Activated CD8-positive, alpha-beta memory T cell treated with anti-CD3 and anti-CD28 coated beads for 1 hour (primary cell): ENCODE measurements at regions not wholly inside any gene's neighbourhood (a gene's known extent, or its start where the extent isn't known, plus 50 kb on each side); places are given as distances from the start of the nearest gene placed in this dataset.
"Not testable (repeated sequence)": the region's sequence is repeated elsewhere in the genome, so short reads cannot be mapped to it uniquely, and the experiment has no call there.

Experiments used
- DNase-seq, 2 donors: peaks; one replicate each; pipeline ENCODE4 v3.0.0-alpha.2; 2020; ENCODE audit warnings: low read depth in 1 of 2; ENCODE audit errors: extremely low read depth in 1 of 2

- DNase-seq: peak in 1 of 2 donors; percentile 2
Measured at GRCh38 chrX:155819966-155820491, 61.1 kb upstream of the VAMP7 start.

- no peak for DNase-seq
Measured at GRCh38 chrX:155819525-155819924, 61.6 kb upstream of the VAMP7 start.

- DNase-seq: not testable (repeated sequence)
Measured at GRCh38 chrX:155814391-155814790, 66.8 kb upstream of the VAMP7 start.

- DNase-seq: no peak
Measured at GRCh38 chrX:155779831-155780230, 101.3 kb upstream of the VAMP7 start.

GRCh38 chrX:155778844-155779553 is 102.1 kb upstream of the VAMP7 start:
- DNase-seq: no peak

- DNase-seq: no peak
Measured at GRCh38 chrX:155774387-155774786, 106.8 kb upstream of the VAMP7 start.

GRCh38 chrX:155767876-155768769 is 113.0 kb upstream of the VAMP7 start:
- DNase-seq: no peak

- DNase-seq: no peak
Measured at GRCh38 chrX:155767051-155767875, 113.9 kb upstream of the VAMP7 start.

- DNase-seq: no peak
Measured at GRCh38 chrX:155766321-155766720, 114.8 kb upstream of the VAMP7 start.

- DNase-seq: no peak
Measured at GRCh38 chrX:155761185-155761584, 120.0 kb upstream of the VAMP7 start.

GRCh38 chrX:155757046-155757759 is 123.9 kb upstream of the VAMP7 start:
- DNase-seq: no peak

- no peak for DNase-seq
Measured at GRCh38 chrX:155755706-155756337, 125.3 kb upstream of the VAMP7 start.

GRCh38 chrX:155751131-155751530 is 130.0 kb upstream of the VAMP7 start:
- DNase-seq: no peak

- DNase-seq: no peak
Measured at GRCh38 chrX:155747520-155747919, 133.6 kb upstream of the VAMP7 start.

GRCh38 chrX:155745792-155746191 is 133.0 kb upstream of the TMLHE start:
- no peak for DNase-seq

GRCh38 chrX:155744534-155744933 is 131.8 kb upstream of the TMLHE start:
- no peak for DNase-seq

- DNase-seq: not testable (repeated sequence)
Measured at GRCh38 chrX:155728335-155728734, 115.6 kb upstream of the TMLHE start.

GRCh38 chrX:155718972-155719586 is 106.3 kb upstream of the TMLHE start:
- no peak for DNase-seq

- DNase-seq: no peak
Measured at GRCh38 chrX:155715141-155715540, 102.4 kb upstream of the TMLHE start.
